SK-N-SH treated with all-trans-retinoic acid at 6 μM for 48 hours (cell line): ENCODE measurements at regions not wholly inside any gene's neighbourhood (a gene's known extent, or its start where the extent isn't known, plus 50 kb on each side); places are given as distances from the start of the nearest gene placed in this dataset.

Experiments used
- ATAC-seq: fragments of 200-7000 bp; cut with Tn5 transposase; 3 replicates; pipeline ENCODE4 v1.9.1; 2020; ENCODE audit warnings: mild to moderate bottlenecking, moderate library complexity
- ARNTL ChIP-seq: fragments of 450-650 bp; formaldehyde crosslinking; IDR thresholded peaks from 2 replicates; pipeline ENCODE4 v1.5.0; 2020; ENCODE audit warnings: low read depth, mild to moderate bottlenecking, moderate library complexity, borderline replicate concordance
- CSDC2 ChIP-seq: fragments of 250-450 bp; sonication (Bioruptor Pico); IDR thresholded peaks from 2 replicates; pipeline ENCODE4 v1.5.0; 2020; ENCODE audit warnings: mild to moderate bottlenecking, moderate library complexity
- ESRRG ChIP-seq: fragments of 250-450 bp; sonication (Bioruptor Pico); IDR thresholded peaks from 2 replicates; pipeline ENCODE4 v1.6.1; 2021; ENCODE audit warnings: mild to moderate bottlenecking
- GLIS3 ChIP-seq: fragments of 250-450 bp; sonication (Bioruptor Pico); IDR thresholded peaks from 2 replicates; pipeline ENCODE4 v1.5.0; 2020; ENCODE audit warnings: mild to moderate bottlenecking, moderate library complexity
- ISL1 ChIP-seq: fragments of 250-450 bp; sonication (Bioruptor Pico); IDR thresholded peaks from 2 replicates; pipeline ENCODE4 v2.1.2; 2022; ENCODE audit warnings: mild to moderate bottlenecking, moderate library complexity
- OSR1 ChIP-seq: fragments of 250-450 bp; sonication (Bioruptor Pico); IDR thresholded peaks from 2 replicates; pipeline ENCODE4 v1.8.0; 2022; ENCODE audit warnings: moderate library complexity, mild to moderate bottlenecking, inconsistent platforms
- PATZ1 ChIP-seq: fragments of 250-450 bp; sonication (Bioruptor Pico); IDR thresholded peaks from 2 replicates; pipeline ENCODE4 v1.8.0; 2020; ENCODE audit warnings: mild to moderate bottlenecking, moderate library complexity, borderline replicate concordance
- PPARA ChIP-seq: fragments of 250-450 bp; sonication (Bioruptor Pico); IDR thresholded peaks from 2 replicates; pipeline ENCODE4 v1.5.0; 2020; ENCODE audit warnings: mild to moderate bottlenecking, borderline replicate concordance
- RARB ChIP-seq: fragments of 250-450 bp; sonication (Bioruptor Pico); IDR thresholded peaks from 2 replicates; pipeline ENCODE4 v1.8.0; 2021; ENCODE audit warnings: mild to moderate bottlenecking, moderate library complexity
- TCF4 ChIP-seq: fragments of 250-450 bp; sonication (Bioruptor Pico); IDR thresholded peaks from 2 replicates; pipeline ENCODE4 v1.8.0; 2021; ENCODE audit warnings: mild to moderate bottlenecking, moderate library complexity, borderline replicate concordance
- TOX ChIP-seq: fragments of 250-450 bp; sonication (Bioruptor Pico); IDR thresholded peaks from 2 replicates; pipeline ENCODE4 v1.8.0; 2021; ENCODE audit warnings: mild to moderate bottlenecking, moderate library complexity, borderline replicate concordance
- ZFP3 ChIP-seq: fragments of 250-450 bp; sonication (Bioruptor Pico); IDR thresholded peaks from 2 replicates; pipeline ENCODE4 v1.5.0; 2020; ENCODE audit warnings: mild to moderate bottlenecking, moderate library complexity
- ZFP30 ChIP-seq: fragments of 450-650 bp; formaldehyde crosslinking; IDR thresholded peaks from 2 replicates; pipeline ENCODE4 v1.5.0; 2022; ENCODE audit warnings: mild to moderate bottlenecking, moderate library complexity
- ZNF565 ChIP-seq: fragments of 450-650 bp; formaldehyde crosslinking; conservative IDR thresholded peaks from 2 replicates; pipeline ENCODE4 v1.5.0; 2020; ENCODE audit warnings: low read depth, mild to moderate bottlenecking, moderate library complexity
- ZNF70 ChIP-seq: fragments of 450-650 bp; formaldehyde crosslinking; IDR thresholded peaks from 2 replicates; pipeline ENCODE4 v1.5.0; 2020; ENCODE audit warnings: mild to moderate bottlenecking, moderate library complexity
- TF ChIP-seq, protein P1 (sequence below): fragments of 250-450 bp; sonication (Bioruptor Pico); IDR thresholded peaks from 2 replicates; pipeline ENCODE4 v1.8.0; 2021; ENCODE audit warnings: low read depth, mild to moderate bottlenecking, moderate library complexity, borderline replicate concordance
- TF ChIP-seq, protein P2 (sequence below): fragments of 250-450 bp; sonication (Bioruptor Pico); IDR thresholded peaks from 2 replicates; pipeline ENCODE4 v1.5.0; 2020; ENCODE audit warnings: mild to moderate bottlenecking, moderate library complexity
- TF ChIP-seq, protein P3 (sequence below): fragments of 250-450 bp; sonication (Bioruptor Pico); IDR thresholded peaks from 2 replicates; pipeline ENCODE4 v1.5.1; 2020; ENCODE audit warnings: low read depth, mild to moderate bottlenecking, moderate library complexity

GRCh38 chr6:90934081-90934480 is 347.2 kb upstream of the MAP3K7 start:
- ATAC-seq, result no peak
- TF ChIP-seq ZFP3 (CRISPR knock-in tag) (no peak), ZNF70 (CRISPR knock-in tag) (no peak), TOX (CRISPR knock-in tag) (no peak), ZNF565 (CRISPR knock-in tag) (no peak), PPARA (CRISPR knock-in tag) (no peak), ESRRG (CRISPR knock-in tag) (no peak)

GRCh38 chr6:90932351-90932750 is 345.5 kb upstream of the MAP3K7 start:
- ATAC-seq, result no peak
- TF ChIP-seq OSR1 (CRISPR knock-in tag) (no peak), RARB (CRISPR knock-in tag) (no peak), ISL1 (CRISPR knock-in tag) (no peak), TCF4 (CRISPR knock-in tag) (no peak), CSDC2 (CRISPR knock-in tag) (no peak)
- TF ChIP-seq, protein P1, sequence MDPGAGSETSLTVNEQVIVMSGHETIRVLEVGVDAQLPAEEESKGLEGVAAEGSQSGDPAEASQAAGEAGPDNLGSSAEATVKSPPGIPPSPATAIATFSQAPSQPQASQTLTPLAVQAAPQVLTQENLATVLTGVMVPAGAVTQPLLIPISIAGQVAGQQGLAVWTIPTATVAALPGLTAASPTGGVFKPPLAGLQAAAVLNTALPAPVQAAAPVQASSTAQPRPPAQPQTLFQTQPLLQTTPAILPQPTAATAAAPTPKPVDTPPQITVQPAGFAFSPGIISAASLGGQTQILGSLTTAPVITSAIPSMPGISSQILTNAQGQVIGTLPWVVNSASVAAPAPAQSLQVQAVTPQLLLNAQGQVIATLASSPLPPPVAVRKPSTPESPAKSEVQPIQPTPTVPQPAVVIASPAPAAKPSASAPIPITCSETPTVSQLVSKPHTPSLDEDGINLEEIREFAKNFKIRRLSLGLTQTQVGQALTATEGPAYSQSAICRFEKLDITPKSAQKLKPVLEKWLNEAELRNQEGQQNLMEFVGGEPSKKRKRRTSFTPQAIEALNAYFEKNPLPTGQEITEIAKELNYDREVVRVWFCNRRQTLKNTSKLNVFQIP (CRISPR knock-in tag), result no peak
- TF ChIP-seq, protein P2, sequence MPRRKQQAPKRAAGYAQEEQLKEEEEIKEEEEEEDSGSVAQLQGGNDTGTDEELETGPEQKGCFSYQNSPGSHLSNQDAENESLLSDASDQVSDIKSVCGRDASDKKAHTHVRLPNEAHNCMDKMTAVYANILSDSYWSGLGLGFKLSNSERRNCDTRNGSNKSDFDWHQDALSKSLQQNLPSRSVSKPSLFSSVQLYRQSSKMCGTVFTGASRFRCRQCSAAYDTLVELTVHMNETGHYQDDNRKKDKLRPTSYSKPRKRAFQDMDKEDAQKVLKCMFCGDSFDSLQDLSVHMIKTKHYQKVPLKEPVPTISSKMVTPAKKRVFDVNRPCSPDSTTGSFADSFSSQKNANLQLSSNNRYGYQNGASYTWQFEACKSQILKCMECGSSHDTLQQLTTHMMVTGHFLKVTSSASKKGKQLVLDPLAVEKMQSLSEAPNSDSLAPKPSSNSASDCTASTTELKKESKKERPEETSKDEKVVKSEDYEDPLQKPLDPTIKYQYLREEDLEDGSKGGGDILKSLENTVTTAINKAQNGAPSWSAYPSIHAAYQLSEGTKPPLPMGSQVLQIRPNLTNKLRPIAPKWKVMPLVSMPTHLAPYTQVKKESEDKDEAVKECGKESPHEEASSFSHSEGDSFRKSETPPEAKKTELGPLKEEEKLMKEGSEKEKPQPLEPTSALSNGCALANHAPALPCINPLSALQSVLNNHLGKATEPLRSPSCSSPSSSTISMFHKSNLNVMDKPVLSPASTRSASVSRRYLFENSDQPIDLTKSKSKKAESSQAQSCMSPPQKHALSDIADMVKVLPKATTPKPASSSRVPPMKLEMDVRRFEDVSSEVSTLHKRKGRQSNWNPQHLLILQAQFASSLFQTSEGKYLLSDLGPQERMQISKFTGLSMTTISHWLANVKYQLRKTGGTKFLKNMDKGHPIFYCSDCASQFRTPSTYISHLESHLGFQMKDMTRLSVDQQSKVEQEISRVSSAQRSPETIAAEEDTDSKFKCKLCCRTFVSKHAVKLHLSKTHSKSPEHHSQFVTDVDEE, result no peak
- TF ChIP-seq, protein P3, sequence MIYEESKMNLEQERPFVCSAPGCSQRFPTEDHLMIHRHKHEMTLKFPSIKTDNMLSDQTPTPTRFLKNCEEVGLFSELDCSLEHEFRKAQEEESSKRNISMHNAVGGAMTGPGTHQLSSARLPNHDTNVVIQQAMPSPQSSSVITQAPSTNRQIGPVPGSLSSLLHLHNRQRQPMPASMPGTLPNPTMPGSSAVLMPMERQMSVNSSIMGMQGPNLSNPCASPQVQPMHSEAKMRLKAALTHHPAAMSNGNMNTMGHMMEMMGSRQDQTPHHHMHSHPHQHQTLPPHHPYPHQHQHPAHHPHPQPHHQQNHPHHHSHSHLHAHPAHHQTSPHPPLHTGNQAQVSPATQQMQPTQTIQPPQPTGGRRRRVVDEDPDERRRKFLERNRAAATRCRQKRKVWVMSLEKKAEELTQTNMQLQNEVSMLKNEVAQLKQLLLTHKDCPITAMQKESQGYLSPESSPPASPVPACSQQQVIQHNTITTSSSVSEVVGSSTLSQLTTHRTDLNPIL (CRISPR knock-in tag), result no peak
- TF ChIP-seq, all 23 proteins: peak for 0

GRCh38 chr6:90928051-90928450 is 341.2 kb upstream of the MAP3K7 start:
- no peak for TF ChIP-seq PATZ1 (CRISPR knock-in tag)
- TF ChIP-seq ESRRG (CRISPR knock-in tag), result no peak
- TF ChIP-seq TCF4 (CRISPR knock-in tag), result no peak
- no peak for TF ChIP-seq GLIS3 (CRISPR knock-in tag)
- no peak for TF ChIP-seq ZFP3 (CRISPR knock-in tag)
- TF ChIP-seq ARNTL (CRISPR knock-in tag), result no peak
- TF ChIP-seq ZFP30, result no peak
- no peak for TF ChIP-seq TOX (CRISPR knock-in tag)
- TF ChIP-seq ZNF565 (CRISPR knock-in tag), result no peak
- no peak for ATAC-seq

DNA sequence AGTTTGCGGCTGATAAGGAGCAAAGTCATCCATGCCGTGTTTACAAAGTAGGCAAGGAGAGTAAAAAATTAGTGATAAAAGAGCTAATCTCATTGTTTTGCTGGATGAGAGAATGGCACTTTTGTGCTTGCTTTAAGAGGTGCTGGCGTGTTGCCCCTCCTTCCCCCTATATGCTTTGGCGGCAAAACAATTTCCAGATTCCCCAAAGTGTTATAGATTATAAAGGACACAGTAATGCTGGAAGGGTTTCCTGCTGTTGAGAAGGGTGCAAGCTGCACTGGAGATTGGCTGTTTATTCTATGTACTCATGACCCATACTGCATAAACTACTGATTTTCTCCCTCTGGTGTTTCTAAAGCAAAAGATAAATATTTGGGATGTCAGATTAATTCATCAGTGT is 338.9 kb upstream of the MAP3K7 start:
- TF ChIP-seq ESRRG (CRISPR knock-in tag), result no peak
- TF ChIP-seq, protein P1 (CRISPR knock-in tag), result no peak
- no peak for TF ChIP-seq ZNF70 (CRISPR knock-in tag)
- TF ChIP-seq, protein P3 (CRISPR knock-in tag), result no peak
- TF ChIP-seq, all 23 proteins: peak for 0
- no peak for ATAC-seq
